Midbrain (tissue), 1 donor: ENCODE measurements at regions not wholly inside any gene's neighbourhood (a gene's known extent, or its start where the extent isn't known, plus 50 kb on each side); places are given as distances from the start of the nearest gene placed in this dataset.

Experiments
- DNase-seq: peaks from one replicate; lab custom pipeline; 2025; lab: John Stamatoyannopoulos, UW

GRCh38 chr2:157184161-157184895 is 73.2 kb upstream of the GALNT5 start:
- DNase-seq: no peak

GRCh38 chr2:157185476-157186227 is 71.9 kb upstream of the GALNT5 start:
- DNase-seq: no peak

- DNase-seq: no peak
Measured at GRCh38 chr2:157190151-157190550, 67.4 kb upstream of the GALNT5 start.

- no peak for DNase-seq
Measured at GRCh38 chr2:157191186-157191585, 66.3 kb upstream of the GALNT5 start.

- no peak for DNase-seq
Measured at GRCh38 chr2:157192445-157193423, 64.8 kb upstream of the GALNT5 start.

- DNase-seq: no peak
Measured at GRCh38 chr2:157193461-157193860, 64.0 kb upstream of the GALNT5 start.

GRCh38 chr2:157194097-157194688 is 63.3 kb upstream of the GALNT5 start:
- DNase-seq: peak; percentile 72

GRCh38 chr2:157194844-157195243 is 62.7 kb upstream of the GALNT5 start:
- no peak for DNase-seq

- DNase-seq: no peak
Measured at GRCh38 chr2:157196956-157197355, 60.5 kb upstream of the GALNT5 start.

GRCh38 chr2:157197848-157198247 is 59.7 kb upstream of the GALNT5 start:
- no peak for DNase-seq

GRCh38 chr2:157203651-157204050 is 53.9 kb upstream of the GALNT5 start:
- no peak for DNase-seq

- DNase-seq: no peak
Measured at GRCh38 chr2:157204401-157204800, 53.1 kb upstream of the GALNT5 start.

- no peak for DNase-seq
Measured at GRCh38 chr2:157206916-157207315, 50.6 kb upstream of the GALNT5 start.
